Naive thymus-derived CD8-positive, alpha-beta T cell (primary cell): ENCODE measurements at regions not wholly inside any gene's neighbourhood (a gene's known extent, or its start where the extent isn't known, plus 50 kb on each side); places are given as distances from the start of the nearest gene placed in this dataset.

ENCODE experiments used
- ATAC-seq, 2 donors: fragments of 150-1000 bp; cut with Tn5 transposase in 1 of 2; sonication (Bioruptor Pico), chemical (Tn5 transposase) in 1 of 2; 1 replicate in 1 of 2; 2 replicates in 1 of 2; pipeline ENCODE4 v1.10.0; 2021; ENCODE audit warnings: mild to moderate bottlenecking in 2 of 2, moderate library complexity in 2 of 2
- POLR2A ChIA-PET: fragments of 350-600 bp; sonication (Branson Sonifier 250); formaldehyde crosslinking; loops from one replicate; lab custom pipeline; 2021; ENCODE audit warnings: antibody characterized with exemption; lab: Charles Lee
- DNase-seq, 10 donors: peaks; one replicate each; pipeline versions ENCODE4 v3.0.0 to v3.0.0-alpha.2; 2020 to 2022
- H3K27ac Mint-ChIP-seq, 10 donors: one replicate each; pipeline ENCODE4 v1.8.0; 2020 to 2022; ENCODE audit warnings: mild to moderate bottlenecking in 10 of 10, mixed read lengths in 10 of 10, moderate library complexity in 4 of 10, inconsistent platforms in 1 of 10
- H3K27me3 Mint-ChIP-seq, 5 donors: one replicate each; pipeline ENCODE4 v1.8.0; 2021 to 2022; ENCODE audit warnings: mixed read lengths in 5 of 5
- H3K36me3 Mint-ChIP-seq, 3 donors: one replicate each; pipeline ENCODE4 v1.8.0; 2020 to 2022; ENCODE audit warnings: mixed read lengths in 3 of 3, mild to moderate bottlenecking in 2 of 3, inconsistent platforms in 1 of 3
- H3K4me1 Mint-ChIP-seq, 4 donors: one replicate each; pipeline ENCODE4 v1.8.0; 2021 to 2022; ENCODE audit warnings: mixed read lengths in 4 of 4
- H3K4me3 Mint-ChIP-seq, 10 donors: one replicate each; pipeline ENCODE4 v1.8.0; 2020 to 2022; ENCODE audit warnings: mild to moderate bottlenecking in 10 of 10, mixed read lengths in 10 of 10, moderate library complexity in 6 of 10, inconsistent platforms in 1 of 10
- H3K9me3 Mint-ChIP-seq, 9 donors: one replicate each; pipeline ENCODE4 v1.8.0; 2020 to 2022; ENCODE audit warnings: mixed read lengths in 9 of 9, mild to moderate bottlenecking in 3 of 9, inconsistent platforms in 1 of 9, moderate library complexity in 1 of 9

DNA sequence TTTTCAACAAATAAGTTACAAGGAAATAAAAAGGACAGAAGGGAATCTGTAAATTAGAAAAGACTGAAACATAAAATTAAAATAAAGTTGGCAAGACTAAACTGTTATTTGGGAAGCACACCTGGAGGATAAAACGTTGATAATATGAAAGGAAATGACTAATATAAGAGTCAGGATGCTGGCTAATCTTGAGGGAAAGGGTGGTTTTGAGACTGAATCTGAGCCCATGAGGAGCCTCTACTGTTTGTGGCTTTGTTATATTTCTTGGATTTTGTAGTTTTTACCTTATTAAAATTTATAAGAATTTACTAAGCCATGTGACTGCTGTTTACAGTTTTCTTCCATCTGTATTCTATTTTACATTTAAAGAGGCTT, 718.0 kb upstream of the SPRY2 start:
- no peaks in the 10 kb centered on the region for H3K4me1 Mint-ChIP-seq
- no peaks in the 10 kb centered on the region for H3K36me3 Mint-ChIP-seq
- no peak overlapping the region for H3K27ac Mint-ChIP-seq
- no peaks in the 10 kb centered on the region for H3K27me3 Mint-ChIP-seq
- H3K9me3 Mint-ChIP-seq, result peaks cover 0 to 16% (median 0%) of the 10 kb centered on the region in 9 donors
- DNase-seq (no peak), ATAC-seq (no peak)
- POLR2A ChIA-PET, result no interaction called here
- H3K4me3 Mint-ChIP-seq, result no peak overlapping the region

DNA sequence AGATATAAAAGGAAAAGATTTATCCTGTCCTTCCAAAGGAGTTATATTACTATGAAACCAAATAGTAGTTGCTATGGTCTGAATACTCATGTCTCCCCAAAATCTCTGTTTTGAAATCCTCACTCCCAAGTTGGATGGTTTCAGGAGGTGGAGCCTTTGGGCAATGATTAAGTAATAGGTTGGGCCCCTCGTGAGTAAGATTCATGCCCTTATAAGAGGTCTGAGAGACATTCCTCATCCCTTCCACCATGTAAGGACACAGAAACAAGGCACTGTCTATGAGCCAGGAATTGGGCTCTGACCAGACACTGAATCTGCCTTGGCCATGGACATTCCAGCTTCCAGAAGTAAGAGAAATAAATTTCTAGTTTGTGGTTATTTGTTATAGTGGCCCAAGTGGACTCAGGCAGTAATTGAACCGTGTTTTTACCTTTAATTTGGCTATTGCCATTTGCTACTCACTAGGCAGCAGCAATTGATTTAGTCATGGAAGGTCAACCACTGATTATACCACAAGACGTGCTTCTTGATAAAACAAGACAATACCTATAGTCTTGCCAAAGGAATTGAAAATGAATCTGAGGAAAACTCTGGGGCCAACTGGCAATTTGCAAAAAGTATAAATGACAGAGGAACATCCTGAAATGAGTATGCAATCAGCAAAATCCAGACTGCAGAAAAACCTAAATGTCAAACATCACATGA, 717.4 kb upstream of the SPRY2 start:
- DNase-seq, result no peak
- peaks cover 0 to 19% (median 0%) of the 10 kb centered on the region in 9 donors for H3K9me3 Mint-ChIP-seq

DNA sequence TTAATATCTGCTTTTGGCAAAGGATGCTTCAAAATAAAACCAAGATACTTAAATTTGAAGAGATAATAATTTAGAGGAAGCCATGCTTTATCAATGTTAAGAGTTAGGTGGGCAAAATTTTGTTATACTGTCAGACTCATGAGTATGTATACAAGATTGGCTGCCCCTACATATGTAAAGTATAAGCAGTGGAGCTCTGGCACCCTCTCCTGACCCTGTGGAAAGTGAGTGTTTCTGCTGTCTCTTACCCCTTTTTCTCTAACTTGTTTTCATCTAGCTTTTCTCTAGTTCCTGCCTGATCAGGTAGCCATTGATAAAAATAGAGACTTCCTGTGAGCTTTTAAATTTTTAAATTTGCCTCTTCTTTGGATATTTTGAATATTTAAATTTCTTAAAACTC, 710.9 kb upstream of the SPRY2 start:
- Mint-ChIP-seq H3K9me3 (peaks cover 0 to 10% (median 0%) of the 10 kb centered on the region in 9 donors), H3K4me3 (no peak overlapping the region), H3K27me3 (no peaks in the 10 kb centered on the region), H3K27ac (no peak overlapping the region), H3K36me3 (no peaks in the 10 kb centered on the region), H3K4me1 (no peaks in the 10 kb centered on the region)
- DNase-seq (no peak), ATAC-seq (no peak)
- POLR2A ChIA-PET, result no interaction called here

More for the DNA sequence above, 717.4 kb upstream of the SPRY2 start:
- H3K27me3 Mint-ChIP-seq, result no peaks in the 10 kb centered on the region
- no peak for ATAC-seq
- POLR2A ChIA-PET, result no interaction called here
- no peak overlapping the region for H3K27ac Mint-ChIP-seq
- no peaks in the 10 kb centered on the region for H3K36me3 Mint-ChIP-seq
- no peak overlapping the region for H3K4me3 Mint-ChIP-seq
- H3K4me1 Mint-ChIP-seq, result no peaks in the 10 kb centered on the region

DNA sequence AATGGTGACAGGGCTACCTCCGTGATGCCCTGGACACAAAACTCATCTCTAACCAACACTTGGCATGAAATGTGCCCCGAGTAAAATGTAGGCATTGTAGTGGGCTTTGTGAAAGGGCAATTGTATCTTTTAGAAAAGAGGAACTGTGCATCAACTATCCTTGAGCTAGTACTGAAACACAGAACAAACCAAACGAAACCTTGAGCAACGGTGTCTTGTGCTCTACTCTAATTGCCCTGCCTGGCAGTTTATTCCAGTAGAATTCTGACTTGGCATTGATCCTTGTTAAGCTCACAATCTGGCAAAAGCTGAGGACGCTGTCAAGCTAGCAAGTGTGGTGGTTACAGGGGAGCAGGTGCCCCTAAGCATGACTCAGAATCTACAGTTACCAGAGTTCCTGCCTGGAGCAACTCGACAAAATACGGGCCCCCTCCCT, 707.1 kb upstream of the SPRY2 start:
- DNase-seq (no peak), ATAC-seq (no peak)
- H3K27me3 Mint-ChIP-seq, result no peaks in the 10 kb centered on the region
- H3K36me3 Mint-ChIP-seq, result no peaks in the 10 kb centered on the region
- H3K4me1 Mint-ChIP-seq, result no peaks in the 10 kb centered on the region
- no peak overlapping the region for H3K27ac Mint-ChIP-seq
- no peak overlapping the region for H3K4me3 Mint-ChIP-seq
- POLR2A ChIA-PET, result no interaction called here
- H3K9me3 Mint-ChIP-seq, result peaks cover 0 to 9% (median 0%) of the 10 kb centered on the region in 9 donors

DNA sequence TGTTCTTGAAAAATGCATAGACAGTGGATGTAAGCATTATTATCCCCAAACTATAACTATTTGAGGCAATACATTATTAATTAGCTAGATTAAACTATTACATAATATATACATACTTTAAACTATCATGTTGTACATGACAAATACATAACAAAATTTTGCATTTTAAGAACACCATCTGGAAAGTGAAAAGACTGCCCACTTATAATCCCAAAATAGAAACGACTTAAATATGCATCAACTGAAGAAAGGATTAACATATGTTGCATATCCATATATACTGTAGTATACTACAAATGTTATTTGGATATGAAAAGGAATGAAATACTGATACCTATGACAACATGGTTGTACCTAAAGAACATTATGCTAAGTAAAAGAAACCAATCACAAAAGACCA, 700.8 kb upstream of the SPRY2 start:
- Mint-ChIP-seq H3K27ac (no peak overlapping the region), H3K36me3 (peaks cover 0 to 4% (median 0%) of the 10 kb centered on the region in 3 donors), H3K4me1 (no peaks in the 10 kb centered on the region), H3K9me3 (peaks cover 0 to 59% (median 14%) of the 10 kb centered on the region in 9 donors), H3K27me3 (no peaks in the 10 kb centered on the region), H3K4me3 (no peak overlapping the region)
- DNase-seq (no peak), ATAC-seq (no peak)
- POLR2A ChIA-PET, result no interaction called here

DNA sequence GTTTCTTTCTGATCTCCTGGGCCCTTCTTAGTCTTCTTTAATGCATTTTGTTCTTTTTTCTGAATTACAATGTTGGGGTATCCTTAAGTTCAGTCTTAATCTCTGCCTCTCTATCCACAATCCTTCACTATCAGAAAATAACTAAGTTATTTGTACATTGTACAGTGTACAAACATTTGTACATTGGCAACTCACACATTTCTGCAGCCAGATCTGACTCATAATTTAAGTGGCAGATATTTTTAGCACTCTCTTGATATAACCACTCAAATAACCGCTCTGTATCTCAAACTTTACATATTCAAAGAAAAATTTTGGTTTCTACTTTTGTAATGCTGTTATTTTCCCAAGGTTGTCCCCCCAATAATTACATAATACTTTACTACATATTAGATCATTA, 691.1 kb upstream of the SPRY2 start:
- Mint-ChIP-seq H3K27ac (no peak overlapping the region), H3K36me3 (no peaks in the 10 kb centered on the region), H3K4me3 (no peak overlapping the region), H3K27me3 (no peaks in the 10 kb centered on the region), H3K9me3 (peaks cover 0 to 23% (median 5%) of the 10 kb centered on the region in 9 donors), H3K4me1 (no peaks in the 10 kb centered on the region)
- no peak for DNase-seq
- POLR2A ChIA-PET, result no interaction called here
- ATAC-seq, result no peak

DNA sequence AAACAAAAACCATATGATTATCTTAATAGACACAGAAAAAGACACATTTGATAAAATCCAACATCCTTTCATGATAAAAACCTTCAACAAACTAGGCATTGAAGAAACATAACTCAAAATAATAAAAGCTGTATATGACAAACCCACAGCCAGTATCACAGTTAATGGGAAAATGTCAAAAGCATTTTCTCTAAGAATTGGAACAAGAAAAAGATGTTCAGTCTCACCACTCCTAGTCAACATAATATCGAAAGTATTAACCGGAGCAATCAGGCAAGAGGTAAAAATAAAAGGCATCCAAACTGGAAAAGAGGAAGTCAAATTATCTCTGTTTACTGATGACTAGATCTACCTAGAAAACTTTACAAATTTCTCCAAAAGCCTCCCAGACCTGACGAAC, 684.2 kb upstream of the SPRY2 start:
- ATAC-seq (no peak), DNase-seq (no peak)
- Mint-ChIP-seq H3K4me3 (no peak overlapping the region), H3K9me3 (peaks cover 0 to 41% (median 14%) of the 10 kb centered on the region in 9 donors), H3K27ac (no peak overlapping the region), H3K36me3 (no peaks in the 10 kb centered on the region), H3K4me1 (no peaks in the 10 kb centered on the region), H3K27me3 (no peaks in the 10 kb centered on the region)
- POLR2A ChIA-PET, result no interaction called here

DNA sequence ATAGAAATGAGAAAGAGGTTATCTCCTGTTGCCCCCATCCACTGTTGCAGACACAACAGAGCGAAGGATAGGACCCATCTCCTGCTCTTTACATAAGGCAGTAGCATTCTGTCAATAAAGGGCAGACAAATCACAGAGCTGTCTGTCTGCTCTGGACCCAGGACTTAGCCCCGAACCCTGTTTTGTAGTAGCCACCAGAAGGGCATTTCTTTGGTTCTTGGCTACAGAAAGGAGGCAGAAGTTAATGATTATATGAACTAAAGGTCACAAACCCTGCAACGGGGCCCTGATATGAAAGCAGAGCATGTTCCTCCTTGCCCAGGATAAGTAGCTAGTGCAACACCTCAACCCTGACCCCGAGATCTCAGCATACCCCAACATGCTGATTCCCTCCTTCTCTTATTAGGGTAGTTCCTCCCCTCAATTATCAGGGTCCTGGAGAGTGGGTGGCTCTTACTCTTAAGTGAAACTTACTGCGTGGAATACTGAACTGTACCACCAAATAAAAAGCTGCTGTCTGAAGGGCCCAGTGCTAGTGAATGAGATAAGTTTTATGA, 680.4 kb upstream of the SPRY2 start:
- H3K4me3 Mint-ChIP-seq, result no peak overlapping the region
- H3K36me3 Mint-ChIP-seq, result no peaks in the 10 kb centered on the region
- ATAC-seq (no peak), DNase-seq (no peak)
- H3K27me3 Mint-ChIP-seq, result peaks cover 0 to 3% (median 0%) of the 10 kb centered on the region in 5 donors
- H3K9me3 Mint-ChIP-seq, result peaks cover 2 to 27% (median 14%) of the 10 kb centered on the region in 9 donors
- no peak overlapping the region for H3K27ac Mint-ChIP-seq
- POLR2A ChIA-PET, result no interaction called here
- no peaks in the 10 kb centered on the region for H3K4me1 Mint-ChIP-seq

DNA sequence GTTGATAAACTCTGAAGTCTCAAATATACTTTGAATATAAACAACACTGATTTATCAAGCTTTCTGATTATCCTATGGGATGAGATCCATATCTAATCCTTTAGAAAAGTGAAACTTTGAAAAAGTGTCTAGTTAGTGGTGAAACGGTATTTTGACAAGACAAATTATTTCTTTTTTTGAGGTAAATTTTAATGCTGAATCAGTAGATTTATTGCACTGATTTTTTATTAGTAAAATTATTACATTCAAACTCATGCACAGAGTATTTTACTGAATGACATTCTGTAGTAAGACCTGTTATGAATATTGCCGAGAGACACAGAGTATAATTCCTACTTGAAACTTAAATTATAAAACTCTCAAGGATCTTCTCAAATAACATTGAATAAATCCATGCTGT, 679.1 kb upstream of the SPRY2 start:
- peaks cover 0 to 3% (median 0%) of the 10 kb centered on the region in 3 donors for H3K36me3 Mint-ChIP-seq
- DNase-seq (no peak), ATAC-seq (no peak)
- POLR2A ChIA-PET, result no interaction called here
- no peak overlapping the region for H3K4me3 Mint-ChIP-seq
- H3K27me3 Mint-ChIP-seq, result peaks cover 0 to 3% (median 0%) of the 10 kb centered on the region in 5 donors
- H3K27ac Mint-ChIP-seq, result no peak overlapping the region
- H3K9me3 Mint-ChIP-seq, result peaks cover 5 to 34% (median 14%) of the 10 kb centered on the region in 9 donors
- H3K4me1 Mint-ChIP-seq, result no peaks in the 10 kb centered on the region

DNA sequence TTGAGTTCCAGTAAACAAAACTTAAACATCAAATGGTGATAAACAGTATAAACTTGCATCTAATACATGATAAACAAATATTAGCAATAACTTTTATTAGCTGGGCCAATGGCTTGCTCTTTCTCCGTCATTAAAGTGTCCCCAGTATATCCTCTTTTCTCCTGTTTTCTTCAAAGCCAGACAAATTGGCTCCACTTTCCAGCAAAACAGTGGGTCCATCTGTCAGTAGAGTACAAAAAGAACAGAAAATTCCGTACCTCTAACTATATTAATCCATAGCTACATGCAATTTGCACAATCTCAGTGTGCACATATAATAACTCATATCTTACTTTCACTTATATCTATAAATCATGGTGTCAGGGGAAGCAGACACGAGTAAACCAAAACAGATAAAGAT, 678.0 kb upstream of the SPRY2 start:
- Mint-ChIP-seq H3K36me3 (peaks cover 0 to 3% (median 0%) of the 10 kb centered on the region in 3 donors), H3K27me3 (peaks cover 0 to 3% (median 0%) of the 10 kb centered on the region in 5 donors), H3K4me1 (no peaks in the 10 kb centered on the region), H3K4me3 (no peak overlapping the region), H3K27ac (no peak overlapping the region), H3K9me3 (peaks cover 5 to 28% (median 13%) of the 10 kb centered on the region in 9 donors)
- DNase-seq (no peak), ATAC-seq (no peak)
- POLR2A ChIA-PET, result no interaction called here

DNA sequence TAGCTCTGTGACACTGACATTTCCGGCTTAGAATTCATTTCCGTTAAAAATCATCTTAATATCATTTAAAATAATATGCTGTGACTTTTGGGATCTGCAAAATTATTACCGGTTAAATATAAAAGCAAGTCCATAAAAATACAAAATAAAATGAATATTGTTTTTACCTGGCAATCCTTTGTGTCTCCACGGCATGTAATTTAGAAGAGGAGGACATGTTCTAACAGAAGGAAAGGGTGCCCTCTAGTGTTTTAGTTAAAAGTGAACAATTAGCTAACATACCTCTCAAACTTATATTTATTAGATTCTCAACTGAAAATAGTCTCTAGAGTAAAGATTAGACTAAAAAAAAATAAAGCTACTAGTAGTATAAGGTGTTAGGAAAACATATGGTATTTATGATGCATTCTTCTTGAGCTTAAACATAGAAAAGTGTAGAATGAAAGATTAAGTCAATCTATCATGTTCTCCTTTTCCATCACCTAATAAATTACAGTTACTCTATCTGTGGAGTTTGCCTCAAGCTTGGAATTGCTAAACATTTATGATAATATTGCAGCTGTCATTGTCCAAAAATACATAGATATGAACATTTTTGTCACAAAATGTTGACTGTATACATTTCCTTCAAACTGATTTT, 676.7 kb upstream of the SPRY2 start:
- DNase-seq (peak in 1 of 10 donors; percentile 19), ATAC-seq (no peak)
- Mint-ChIP-seq H3K27me3 (peaks cover 0 to 3% (median 0%) of the 10 kb centered on the region in 5 donors), H3K27ac (no peak overlapping the region), H3K4me3 (no peak overlapping the region), H3K36me3 (peaks cover 0 to 3% (median 0%) of the 10 kb centered on the region in 3 donors), H3K9me3 (peaks cover 2 to 23% (median 16%) of the 10 kb centered on the region in 9 donors), H3K4me1 (no peaks in the 10 kb centered on the region)
- POLR2A ChIA-PET, result no interaction called here

DNA sequence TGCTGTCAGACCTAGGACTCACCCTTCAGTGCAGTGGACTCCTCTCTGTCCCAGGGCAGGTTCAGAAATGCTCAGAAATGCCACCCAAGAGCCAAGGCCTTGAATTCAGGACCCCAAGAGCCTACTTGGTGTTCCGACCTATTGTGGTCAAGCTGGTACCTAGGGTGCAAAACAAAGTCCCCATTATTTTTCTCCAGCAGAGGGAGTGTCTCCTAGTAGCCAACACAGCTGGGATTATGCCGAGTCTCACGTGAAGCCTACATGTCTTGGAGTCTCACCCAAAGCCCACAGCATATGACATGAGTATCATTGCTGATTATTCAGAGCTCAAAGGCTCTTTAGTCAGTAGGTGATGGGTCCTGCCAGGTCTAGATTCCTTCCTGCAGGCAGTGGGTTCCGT, 671.1 kb upstream of the SPRY2 start:
- peaks cover 0 to 3% (median 0%) of the 10 kb centered on the region in 3 donors for H3K36me3 Mint-ChIP-seq
- peaks cover 1 to 25% (median 9%) of the 10 kb centered on the region in 9 donors for H3K9me3 Mint-ChIP-seq
- POLR2A ChIA-PET, result no interaction called here
- H3K27ac Mint-ChIP-seq, result no peak overlapping the region
- no peaks in the 10 kb centered on the region for H3K4me1 Mint-ChIP-seq
- H3K27me3 Mint-ChIP-seq, result peaks cover 0 to 3% (median 0%) of the 10 kb centered on the region in 5 donors
- DNase-seq, result no peak
- no peak for ATAC-seq
- H3K4me3 Mint-ChIP-seq, result no peak overlapping the region

DNA sequence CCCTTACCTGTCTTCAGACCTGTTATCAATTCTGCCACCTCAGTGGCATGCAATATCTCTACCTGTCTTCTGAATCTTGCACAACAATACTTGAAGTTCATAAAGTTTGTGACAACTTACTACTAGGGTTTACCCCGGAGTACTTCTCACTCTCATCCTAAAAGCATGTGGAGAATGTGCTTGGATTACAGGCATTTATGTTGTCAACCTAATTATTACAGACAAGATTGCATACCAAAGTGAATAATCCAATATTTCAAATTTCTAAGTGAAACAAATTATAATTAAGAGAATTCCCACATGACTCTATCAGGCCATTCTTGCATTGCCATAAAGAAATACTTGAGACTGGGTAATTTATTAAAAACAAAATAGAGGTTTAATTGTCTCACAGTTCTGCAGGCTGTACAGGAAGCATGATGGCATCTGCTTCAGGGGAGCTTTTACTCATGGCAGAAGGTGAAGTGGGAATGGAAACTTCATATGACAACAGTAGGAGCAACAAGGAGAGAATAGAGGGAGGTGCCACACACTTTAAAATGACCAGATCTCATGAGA, 661.0 kb upstream of the SPRY2 start:
- DNase-seq, result no peak
- Mint-ChIP-seq H3K9me3 (peaks cover 0 to 25% (median 10%) of the 10 kb centered on the region in 9 donors), H3K4me1 (no peaks in the 10 kb centered on the region), H3K4me3 (no peak overlapping the region), H3K36me3 (peaks cover 0 to 2% (median 0%) of the 10 kb centered on the region in 3 donors), H3K27ac (no peak overlapping the region), H3K27me3 (no peaks in the 10 kb centered on the region)
- ATAC-seq, result no peak
- POLR2A ChIA-PET, result no interaction called here
